GM18502 (cell line): ENCODE measurements at regions not wholly inside any gene's neighbourhood (a gene's known extent, or its start where the extent isn't known, plus 50 kb on each side); places are given as distances from the start of the nearest gene placed in this dataset.
A peak's percentile ranks its signal among the peaks of the same experiment; 100 is the strongest.
"Not testable (repeated sequence)": the region's sequence is repeated elsewhere in the genome, so short reads cannot be mapped to it uniquely, and the experiment has no call there.

ENCODE experiments used
- ATAC-seq: cut with Tn5 transposase; IDR thresholded peaks from one replicate; pipeline ENCODE4 v1.9.1; 2021; ENCODE audit warnings: mild to moderate bottlenecking; ENCODE audit not compliant: unreplicated experiment, poor library complexity

DNA sequence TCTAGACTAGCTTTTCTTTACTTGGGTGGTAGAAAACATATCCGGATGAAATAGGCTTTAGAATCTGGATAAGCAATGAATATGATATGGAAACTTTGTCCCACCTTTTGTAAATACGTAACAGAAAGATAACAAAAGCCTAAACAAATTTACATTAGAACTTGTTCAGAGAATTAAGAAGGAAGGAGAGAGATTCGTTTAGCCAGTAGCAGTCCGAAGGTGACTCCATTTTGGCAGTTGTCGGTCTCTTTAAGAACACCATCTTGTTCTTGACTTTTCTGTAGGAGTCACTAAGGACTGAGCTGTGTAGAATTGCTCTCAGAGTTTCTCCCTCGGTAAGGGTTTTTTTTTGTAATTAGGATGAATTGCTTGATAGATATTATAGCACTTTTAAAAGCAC is 475.1 kb downstream of the PCNX1 start:
- ATAC-seq = no peak

DNA sequence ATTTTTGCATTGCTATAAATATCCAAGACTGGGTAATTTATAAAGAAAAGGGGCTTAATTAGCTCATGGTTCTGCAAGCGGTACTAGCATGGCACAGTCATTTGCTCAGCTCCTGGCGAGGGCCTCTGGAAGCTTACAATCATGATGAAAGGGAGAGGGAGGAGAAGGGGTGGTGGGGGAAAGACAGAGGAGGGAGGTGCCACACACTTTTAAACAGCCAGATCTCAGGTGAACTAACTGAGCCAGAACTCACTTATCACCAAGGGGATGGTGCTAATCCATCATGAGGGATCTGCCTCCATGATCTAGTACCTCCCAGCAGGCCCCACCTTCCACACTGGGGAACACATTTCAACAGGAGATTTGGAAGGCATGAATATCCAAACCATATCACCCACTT is 476.3 kb downstream of the PCNX1 start:
- ATAC-seq = no peak

DNA sequence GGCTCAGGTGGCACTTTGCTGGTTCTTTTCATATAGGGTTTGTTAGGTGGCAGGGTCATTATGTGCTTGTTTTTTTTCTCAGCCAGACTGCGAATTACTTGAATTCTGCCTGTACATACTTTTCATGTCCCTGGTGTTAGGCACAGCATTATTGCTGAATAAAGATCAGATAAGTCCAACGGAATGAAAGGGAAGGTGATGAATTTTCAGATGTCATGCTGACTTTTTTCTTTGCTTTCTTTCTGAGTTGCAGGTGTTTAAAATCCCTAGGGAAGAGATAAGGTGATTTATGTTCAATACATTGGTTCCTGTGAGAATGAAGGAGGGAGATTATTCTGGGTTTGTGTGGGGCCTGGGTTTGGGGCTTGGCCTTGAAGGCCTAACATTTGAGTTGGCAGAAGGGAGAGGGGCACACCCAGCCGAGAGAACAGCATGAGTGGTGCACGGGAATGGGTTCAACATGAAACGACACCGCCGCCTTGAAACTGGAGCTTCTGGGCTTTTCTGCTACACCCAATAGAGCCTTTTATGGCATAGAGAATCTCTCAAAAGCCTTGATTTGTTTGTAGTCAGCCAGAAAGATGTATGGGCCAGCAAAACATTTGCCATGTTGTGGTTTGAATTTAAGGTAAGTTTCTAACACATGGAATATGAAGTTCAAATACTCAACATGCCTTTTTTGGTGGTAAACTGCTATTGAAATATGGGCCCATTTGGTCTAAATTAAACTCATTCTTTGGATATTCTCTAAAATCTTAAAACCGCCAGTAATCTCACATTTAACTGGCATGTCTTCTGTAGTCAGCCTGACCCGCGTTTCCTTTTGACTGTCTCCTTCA is 477.0 kb downstream of the PCNX1 start:
- no peak for ATAC-seq

DNA sequence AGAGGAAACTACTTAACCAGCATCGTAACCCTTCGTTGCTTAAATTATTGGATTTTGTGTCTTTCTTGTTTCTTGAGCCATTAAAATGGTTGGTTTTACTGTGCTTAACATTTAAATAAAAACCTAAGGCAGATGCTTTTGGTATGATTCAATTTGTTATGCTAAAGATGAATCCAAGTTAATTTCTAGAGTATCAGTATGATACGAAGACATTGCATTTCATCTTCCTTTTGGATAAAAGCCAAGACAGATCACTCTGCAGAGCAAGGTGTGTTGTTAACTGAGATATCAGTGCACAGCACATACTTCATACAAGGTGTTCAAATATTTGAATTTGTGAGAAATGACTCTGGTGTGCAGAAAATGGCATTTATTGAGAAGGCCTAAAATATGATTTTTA is 480.5 kb downstream of the PCNX1 start:
- ATAC-seq = no peak

DNA sequence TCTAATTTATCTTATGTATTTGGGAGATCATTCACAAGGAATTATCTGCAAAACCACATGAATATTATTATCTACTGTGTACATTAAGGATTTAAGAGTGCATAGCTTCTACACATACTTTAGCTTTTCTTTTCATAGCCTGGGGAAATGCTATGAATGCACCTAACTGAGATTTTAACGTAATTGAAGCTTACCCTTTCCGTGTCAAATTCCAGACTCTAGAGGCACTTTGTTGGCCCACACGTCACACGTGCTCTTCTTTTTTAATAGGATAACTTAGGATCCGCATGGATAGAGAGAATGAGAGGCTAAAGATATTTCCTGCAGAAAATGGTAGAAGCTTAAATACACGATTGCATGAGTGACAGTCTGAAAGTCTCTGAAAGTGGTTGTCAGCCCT is 481.1 kb downstream of the PCNX1 start:
- no peak for ATAC-seq

DNA sequence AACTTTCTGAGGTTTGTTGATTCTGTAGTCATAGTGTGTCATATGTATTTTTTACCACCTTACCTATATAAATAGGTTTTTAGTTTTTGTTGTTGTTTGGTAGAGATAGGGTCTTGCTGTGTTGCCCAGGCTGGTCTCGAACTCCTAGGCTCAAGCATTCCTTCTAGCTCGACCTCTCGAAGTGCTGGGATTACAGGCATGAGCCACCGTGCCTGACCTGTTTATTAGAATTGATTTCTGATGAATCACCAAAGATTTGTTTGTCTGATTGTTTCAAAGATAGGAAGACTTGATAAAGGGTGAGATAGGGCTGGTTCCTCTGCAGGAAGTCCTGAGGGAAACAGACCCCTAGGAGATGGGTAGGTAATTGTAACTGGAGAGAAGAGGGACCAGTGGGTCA is 481.6 kb downstream of the PCNX1 start:
- no peak for ATAC-seq

DNA sequence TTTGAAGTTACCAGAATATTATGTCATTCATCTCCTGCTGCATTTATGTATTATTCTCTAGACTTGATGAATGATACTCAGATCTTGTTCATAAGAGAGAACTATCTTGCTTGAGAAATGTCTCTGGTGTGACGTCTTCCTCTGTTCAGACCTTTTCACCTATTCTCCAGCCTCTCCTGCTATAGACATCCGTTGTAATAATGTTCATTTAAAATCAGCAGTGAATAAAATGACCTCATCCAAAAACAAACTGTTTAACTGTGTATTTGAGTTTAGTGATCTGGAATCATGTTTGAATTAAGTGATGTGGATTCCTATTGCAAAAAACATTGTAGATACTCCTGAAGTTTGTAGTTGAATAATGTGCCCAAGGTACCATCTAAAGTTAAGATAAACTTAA is 487.1 kb downstream of the PCNX1 start:
- no peak for ATAC-seq

DNA sequence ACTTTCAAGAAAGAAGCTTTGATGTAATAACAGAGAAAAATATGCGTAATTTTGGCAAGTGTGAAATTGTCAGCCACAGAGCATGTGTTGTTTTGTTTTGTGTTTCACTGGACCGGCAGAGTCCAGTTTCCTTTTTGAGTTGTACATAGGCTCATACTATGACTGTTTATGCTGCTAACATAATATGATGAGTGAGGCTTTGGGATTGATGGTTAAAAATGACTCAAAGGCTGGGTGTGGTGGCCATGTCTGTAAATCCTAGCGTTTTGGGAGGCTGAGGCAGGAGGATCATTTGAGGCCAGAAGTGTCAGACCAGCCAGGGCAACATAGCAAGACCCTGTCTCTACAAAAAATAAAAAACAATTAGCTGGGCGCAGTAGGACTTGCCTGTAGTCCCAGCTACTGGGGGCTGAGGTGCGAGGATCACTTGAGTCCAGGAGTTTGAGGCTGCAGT is 487.9 kb downstream of the PCNX1 start:
- no peak for ATAC-seq

DNA sequence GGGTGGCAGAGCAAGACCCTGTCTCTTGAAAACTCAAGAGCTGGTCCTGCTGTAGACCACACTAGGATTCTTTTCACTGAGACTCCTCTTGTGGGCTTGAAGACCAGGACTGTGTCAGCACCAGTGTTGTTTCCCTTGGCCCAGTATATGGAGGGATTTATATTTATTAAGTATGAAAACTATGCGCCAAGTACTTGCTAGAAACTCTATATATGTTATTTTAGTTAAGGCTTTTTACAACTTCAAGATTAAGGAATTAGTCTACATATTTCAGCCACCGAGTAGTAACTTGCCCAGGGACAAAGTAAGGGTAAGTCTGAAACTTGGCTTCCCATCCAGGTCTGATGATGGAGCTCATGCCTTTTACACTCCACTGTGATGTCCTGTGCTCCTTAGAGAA is 488.4 kb downstream of the PCNX1 start:
- ATAC-seq = no peak

DNA sequence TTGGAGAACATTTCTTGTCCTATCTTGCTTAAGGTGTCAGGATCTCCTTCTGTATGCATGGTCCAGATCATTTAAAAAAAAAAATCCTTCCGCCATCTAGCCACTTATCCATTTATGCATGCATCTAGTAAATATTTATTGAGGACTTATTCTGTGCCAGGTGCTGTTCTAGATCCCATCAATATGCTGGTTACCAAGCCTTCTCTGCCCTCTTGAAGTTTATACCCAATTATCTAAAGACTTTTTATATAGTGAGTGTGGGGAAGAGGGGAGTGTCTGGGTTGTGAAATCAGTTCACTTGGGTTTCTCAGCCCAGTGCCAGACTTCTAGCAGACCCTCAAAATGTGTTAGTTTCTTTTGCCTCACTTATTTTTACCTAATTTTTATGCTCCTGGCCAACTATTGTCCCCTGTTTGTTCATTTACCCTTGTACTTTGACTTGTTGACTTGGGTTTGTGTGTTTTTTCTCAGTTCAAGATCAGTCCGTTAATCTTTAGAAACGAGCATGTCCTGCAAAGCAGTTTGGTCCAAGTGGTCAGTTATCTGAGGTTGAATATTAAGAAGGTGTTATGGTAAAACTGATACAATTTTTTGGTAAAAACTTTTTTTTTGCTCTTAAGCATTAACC is 488.9 kb downstream of the PCNX1 start:
- ATAC-seq = no peak

DNA sequence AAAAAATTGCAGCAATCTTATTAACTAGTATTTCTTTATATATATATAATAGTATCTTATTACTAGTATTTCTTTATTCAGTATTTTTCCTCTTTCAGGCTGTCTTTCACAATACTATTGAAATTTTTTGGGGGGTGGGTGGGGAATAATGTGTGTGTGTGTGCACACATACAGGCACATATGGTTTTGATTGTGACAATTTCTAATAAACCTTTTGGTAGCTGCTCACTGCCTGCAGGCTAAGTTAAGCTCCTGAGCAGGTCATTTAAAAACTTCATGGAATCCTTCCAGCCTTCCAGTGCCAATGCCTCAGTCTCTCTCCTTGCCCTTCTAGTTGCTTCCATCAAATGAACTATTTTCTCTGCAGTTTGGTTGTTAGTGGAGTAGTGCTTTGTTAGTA is 490.1 kb downstream of the PCNX1 start:
- ATAC-seq = no peak

DNA sequence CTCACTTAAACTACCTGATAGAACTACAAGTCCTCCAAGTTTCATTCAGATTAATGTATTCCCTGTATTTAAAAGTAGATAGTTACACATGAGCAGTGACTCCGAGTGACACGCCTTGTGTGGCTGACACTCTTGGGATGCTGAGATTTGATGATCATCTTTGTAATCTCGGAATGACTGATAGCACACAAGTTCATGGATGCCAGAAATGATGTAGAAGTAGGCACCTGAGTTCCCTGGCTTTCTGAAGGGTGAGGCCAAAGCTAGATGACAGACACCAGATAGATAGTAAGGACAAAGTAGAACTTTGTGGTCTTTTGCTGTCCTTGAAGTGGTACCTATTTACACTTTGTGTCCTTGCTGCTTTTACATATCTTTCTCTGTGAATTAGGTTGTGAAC is 491.2 kb downstream of the PCNX1 start:
- ATAC-seq = peak; percentile 17

DNA sequence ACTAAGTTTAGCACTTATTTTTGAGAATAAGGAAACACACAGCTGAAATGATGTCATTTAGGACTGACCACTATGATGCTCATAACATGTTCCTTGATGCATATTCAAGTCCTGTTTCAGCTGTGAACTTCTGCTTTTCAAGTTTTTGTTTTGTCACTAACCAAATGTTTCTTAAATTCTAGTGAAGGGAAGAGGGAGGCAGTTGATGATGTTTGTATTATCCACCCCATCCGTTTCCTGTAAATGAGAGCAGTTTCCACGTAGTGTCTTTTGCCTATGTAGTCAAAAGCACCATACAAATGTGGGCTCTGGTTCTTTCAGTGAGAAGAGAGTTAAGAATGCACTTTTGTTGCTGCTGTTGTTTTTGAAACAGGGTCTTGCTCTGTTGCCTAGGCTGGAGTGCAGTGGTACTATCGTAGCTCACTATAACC is 491.8 kb downstream of the PCNX1 start:
- ATAC-seq = peak; percentile 79

DNA sequence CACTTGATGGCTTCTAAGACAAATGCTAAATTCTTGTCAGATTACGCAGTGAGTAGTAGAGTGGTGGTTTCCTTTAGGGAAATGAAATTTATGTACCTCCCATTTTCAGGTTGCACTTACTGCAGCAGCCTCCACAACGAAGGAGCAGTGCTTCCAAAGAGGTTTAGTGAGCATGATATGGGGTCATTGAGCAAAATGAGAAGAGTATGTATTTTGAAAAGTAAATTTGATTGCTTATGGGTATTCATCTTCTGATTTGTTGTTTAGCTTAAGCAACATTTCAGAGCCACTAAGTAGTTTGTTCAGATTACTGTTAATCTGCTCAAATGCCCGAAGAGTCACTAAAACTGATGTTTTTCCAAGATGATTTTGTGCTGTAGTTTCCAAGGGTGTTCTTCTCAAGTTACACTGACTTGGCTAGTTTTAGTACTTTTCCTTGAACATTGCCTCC is 493.6 kb downstream of the PCNX1 start:
- no peak for ATAC-seq

DNA sequence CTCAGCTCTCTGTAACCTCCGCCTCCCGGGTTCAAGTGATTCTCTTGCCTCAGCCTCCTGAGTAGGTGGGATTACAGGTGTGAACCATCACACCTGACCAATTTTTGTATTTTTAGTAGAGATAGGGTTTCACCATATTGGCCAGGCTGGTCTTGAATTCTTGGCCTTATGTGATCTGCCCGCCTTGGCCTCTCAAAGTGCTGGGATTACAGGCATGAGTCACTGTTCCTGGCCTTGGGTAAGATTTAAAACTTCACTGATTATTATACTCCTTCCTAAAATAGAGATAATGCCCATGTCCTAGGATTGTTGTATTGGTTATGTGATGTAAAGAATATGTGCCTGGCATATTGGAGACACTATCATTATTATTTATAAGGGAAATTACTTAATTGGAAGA is 495.2 kb downstream of the PCNX1 start:
- not testable (repeated sequence) for ATAC-seq

DNA sequence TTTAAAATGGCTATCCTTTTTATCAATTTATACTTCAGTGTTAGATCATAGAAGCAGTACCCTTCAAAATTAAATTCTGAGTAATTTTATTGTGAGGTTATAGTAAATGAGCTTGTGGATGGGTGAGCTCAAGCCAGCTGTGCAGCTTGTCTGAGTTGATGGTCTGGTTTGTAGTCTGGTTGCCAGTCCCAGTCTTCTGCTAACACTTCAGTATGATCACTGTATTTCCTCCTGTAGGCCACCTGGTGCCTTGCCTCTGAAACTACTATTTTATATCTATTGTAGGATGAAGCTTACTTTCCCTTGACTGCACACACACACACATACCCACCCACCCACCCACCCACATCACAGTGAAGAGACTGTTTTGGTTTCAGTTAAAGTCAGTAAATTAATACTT is 496.4 kb downstream of the PCNX1 start:
- ATAC-seq = no peak

DNA sequence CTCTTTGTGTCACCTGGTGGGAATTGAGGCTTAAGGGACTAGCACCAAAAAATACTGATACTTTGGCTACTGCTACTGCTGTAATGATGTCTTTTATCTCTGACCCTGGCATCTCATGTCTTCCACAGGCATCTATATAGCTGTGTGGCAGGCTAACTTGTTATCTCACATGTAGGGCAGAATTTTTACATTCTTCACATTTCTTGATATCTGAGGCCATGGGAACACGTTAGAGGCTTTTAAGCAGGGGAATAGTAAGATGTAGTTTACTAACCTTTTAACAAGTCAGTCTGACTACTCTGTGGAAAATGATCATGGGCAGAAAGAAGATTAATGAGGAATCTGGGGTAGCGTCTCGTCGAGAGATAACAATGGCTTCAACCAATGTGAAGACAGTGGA is 498.4 kb downstream of the PCNX1 start:
- no peak for ATAC-seq

DNA sequence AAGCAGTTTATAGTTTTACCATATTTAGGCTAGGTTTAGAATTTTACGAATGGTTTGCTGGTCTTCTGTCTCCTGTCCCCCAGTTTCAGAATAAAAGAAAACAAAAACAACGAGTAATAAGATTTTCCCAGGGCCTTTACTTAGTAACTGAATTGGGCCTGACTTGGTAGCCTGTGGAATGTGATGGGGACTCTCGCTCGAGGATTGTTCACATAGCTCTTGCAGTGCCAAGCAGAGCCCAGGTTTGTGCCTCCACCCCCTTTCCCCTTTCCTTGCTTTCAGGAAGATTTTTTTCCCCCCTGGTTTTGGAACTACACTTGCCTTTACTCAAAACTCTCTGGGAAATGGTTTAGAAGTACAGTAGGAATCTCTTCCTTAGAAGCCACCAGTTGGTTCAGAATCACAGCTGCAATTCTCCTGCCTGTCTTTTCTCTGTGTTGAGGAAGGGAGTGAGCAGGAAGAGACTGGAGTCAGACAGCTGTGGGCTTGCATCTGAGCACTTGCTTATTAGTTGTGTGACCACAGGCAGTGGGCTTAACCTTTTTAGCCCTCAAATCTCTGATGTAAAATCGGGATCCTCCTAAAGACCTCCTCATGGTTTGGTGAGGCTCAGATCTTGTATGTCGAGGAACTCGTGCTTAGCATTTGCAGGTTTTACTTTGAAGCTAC is 501.2 kb downstream of the PCNX1 start:
- ATAC-seq = no peak

DNA sequence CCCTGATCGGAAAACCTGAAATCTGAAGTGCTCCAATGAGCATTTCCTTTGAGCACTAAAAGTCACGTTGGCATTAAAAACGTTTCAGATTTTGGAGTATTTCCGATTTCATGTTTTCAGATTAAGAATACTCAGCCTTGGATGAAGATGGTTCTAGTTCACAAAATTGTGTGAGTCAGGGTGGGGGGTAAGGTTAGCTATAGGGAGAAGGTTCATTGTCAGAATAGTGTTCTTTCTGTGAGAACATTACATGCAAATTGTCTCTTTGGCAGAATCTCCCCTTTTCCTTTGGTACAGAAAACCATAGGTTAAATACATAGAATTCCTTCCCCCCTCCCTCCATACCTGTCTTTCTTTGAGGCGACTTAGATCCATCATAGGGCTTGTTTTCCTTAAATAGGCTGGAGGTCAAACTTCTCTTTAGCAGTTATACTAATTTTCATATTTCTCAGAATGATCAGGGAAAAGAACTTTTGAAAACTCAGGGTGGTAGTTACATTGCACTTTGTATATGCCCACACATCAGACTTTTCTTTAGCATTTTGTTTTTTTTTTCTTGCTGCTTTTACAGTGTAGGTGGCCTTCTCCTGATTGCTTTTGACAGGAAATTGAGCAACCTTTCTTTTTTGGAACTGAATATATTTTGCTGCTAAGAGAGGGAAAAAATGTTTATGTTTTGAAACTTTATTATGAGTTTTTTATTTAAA is 503.5 kb downstream of the PCNX1 start:
- ATAC-seq = no peak

DNA sequence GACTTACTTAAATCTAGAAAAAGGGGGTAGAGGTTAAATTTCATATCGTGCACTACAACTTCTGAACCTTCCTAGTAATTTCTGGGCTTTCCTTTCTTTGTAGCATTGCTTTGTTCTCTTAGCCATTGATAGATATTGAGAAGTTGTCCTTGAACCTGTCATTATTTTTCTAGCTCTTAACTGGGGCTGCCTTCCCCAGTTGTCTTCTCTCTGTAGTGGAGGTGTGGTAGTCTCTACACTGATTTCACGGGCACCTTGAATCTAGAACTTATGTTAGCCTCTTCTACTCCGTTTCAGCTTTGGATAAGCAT is 504.0 kb downstream of the PCNX1 start:
- no peak for ATAC-seq

DNA sequence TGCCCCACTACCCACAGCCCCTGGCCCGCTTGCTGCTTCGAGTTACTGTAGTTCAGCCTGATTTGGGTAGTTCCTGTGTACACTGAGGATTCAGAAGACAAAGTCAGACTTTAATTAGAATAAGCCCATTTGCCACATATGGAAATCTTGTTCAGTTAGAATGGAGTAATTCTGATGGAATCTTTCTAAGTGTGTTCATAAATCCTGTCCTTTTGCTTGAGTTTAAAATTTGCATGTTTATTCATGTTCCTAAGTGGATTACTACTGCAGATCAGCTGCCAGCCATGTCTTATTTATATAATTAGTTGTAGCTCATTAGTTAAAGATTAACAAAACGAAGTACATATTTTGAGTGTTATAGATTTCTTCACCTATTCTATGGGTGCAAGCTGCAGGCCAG is 504.5 kb downstream of the PCNX1 start:
- no peak for ATAC-seq
